Neural cell (in vitro differentiated cells): ENCODE measurements at regions not wholly inside any gene's neighbourhood (a gene's known extent, or its start where the extent isn't known, plus 50 kb on each side); places are given as distances from the start of the nearest gene placed in this dataset.

Experiments
- H2AFZ ChIP-seq: fragments of 200-600, 300-800 bp; sonication (generic), shearing (Covaris generic); 2 replicates; pipeline ENCODE4 v1.6.0; 2014; ENCODE audit warnings: low read depth, mild to moderate bottlenecking, antibody characterized with exemption, low read length, moderate library complexity
- H3F3A ChIP-seq: fragments of 200-600 bp; shearing (Covaris generic); 2 replicates; pipeline ENCODE4 v1.6.1; 2016; ENCODE audit warnings: mild to moderate bottlenecking, moderate library complexity, mixed read lengths, antibody characterized with exemption, low read length; ENCODE audit not compliant: insufficient read depth, poor library complexity, severe bottlenecking
- H3K27ac ChIP-seq: fragments of 200-600, 300-800 bp; sonication (generic), shearing (Covaris generic); 2 replicates; pipeline ENCODE4 v1.5.1; 2014; ENCODE audit warnings: mild to moderate bottlenecking, low read length, moderate library complexity
- H3K27me3 ChIP-seq: fragments of 300-800, 200-600 bp; sonication (generic), shearing (Covaris generic); 2 replicates; pipeline ENCODE4 v1.6.0; 2014; ENCODE audit warnings: mild to moderate bottlenecking, low read depth, low read length, moderate library complexity; ENCODE audit not compliant: insufficient read depth
- H3K36me3 ChIP-seq: fragments of 300-800, 200-600 bp; sonication (generic), shearing (Covaris generic); 2 replicates; pipeline ENCODE4 v1.5.1; 2014; ENCODE audit warnings: mild to moderate bottlenecking, antibody characterized with exemption, low read length, moderate library complexity; ENCODE audit not compliant: insufficient read depth
- H3K4me2 ChIP-seq: fragments of 300-800, 200-600 bp; sonication (generic), shearing (Covaris generic); 2 replicates; pipeline ENCODE4 v1.6.0; 2014; ENCODE audit warnings: mild to moderate bottlenecking, low read length
- H3K4me3 ChIP-seq: fragments of 300-800, 200-600 bp; sonication (generic), shearing (Covaris generic); 2 replicates; pipeline ENCODE4 v1.5.1; 2014; ENCODE audit warnings: mild to moderate bottlenecking, low read length, moderate library complexity
- H3K79me2 ChIP-seq: fragments of 200-600 bp; shearing (Covaris generic); replicated peaks from 2 replicates; pipeline ENCODE4 v1.6.0; 2014; ENCODE audit warnings: mild to moderate bottlenecking, low read length, moderate library complexity; ENCODE audit not compliant: insufficient read depth
- H3K9ac ChIP-seq: fragments of 300-800, 200-600 bp; sonication (generic), shearing (Covaris generic); 2 replicates; pipeline ENCODE4 v1.6.1; 2016; ENCODE audit warnings: mild to moderate bottlenecking, low read length, mixed read lengths
- H3K9me2 ChIP-seq: fragments of 200-600 bp; shearing (Covaris generic); 2 replicates; pipeline ENCODE4 v1.6.1; 2016; ENCODE audit warnings: mild to moderate bottlenecking, low read length, mixed read lengths; ENCODE audit not compliant: insufficient read depth
- H3K9me3 ChIP-seq: fragments of 200-600, 300-800 bp; sonication (generic), shearing (Covaris generic); 2 replicates; pipeline ENCODE4 v1.6.1; 2016; ENCODE audit warnings: mild to moderate bottlenecking, mixed run types, low read length, moderate library complexity, mixed read lengths
- H4K20me1 ChIP-seq: fragments of 200-600 bp; shearing (Covaris generic); 2 replicates; pipeline ENCODE4 v1.6.1; 2016; ENCODE audit warnings: mild to moderate bottlenecking, mixed run types; ENCODE audit not compliant: insufficient read depth
- CTCF ChIP-seq: fragments of 450-650 bp; IDR thresholded peaks from 2 replicates; pipeline ENCODE4 v1.5.1; 2014; ENCODE audit warnings: antibody characterized with exemption, mild to moderate bottlenecking, moderate library complexity; ENCODE audit not compliant: poor library complexity, severe bottlenecking
- EP300 ChIP-seq: fragments of 450-650 bp; conservative IDR thresholded peaks from 2 replicates; pipeline ENCODE4 v1.6.1; 2014; ENCODE audit warnings: antibody characterized with exemption, mild to moderate bottlenecking, moderate library complexity; ENCODE audit not compliant: poor library complexity, severe bottlenecking
- EZH2 ChIP-seq: fragments of 200-600, 300-800 bp; shearing (Covaris generic), sonication (generic); IDR thresholded peaks from 2 replicates; pipeline ENCODE4 v1.6.1; 2014; ENCODE audit warnings: antibody characterized with exemption, low read length, borderline replicate concordance, mild to moderate bottlenecking; ENCODE audit not compliant: insufficient read depth, poor library complexity, severe bottlenecking
- MXI1 ChIP-seq: fragments of 450-650 bp; conservative IDR thresholded peaks from 2 replicates; pipeline ENCODE4 v1.6.1; 2014; ENCODE audit warnings: antibody characterized with exemption, mild to moderate bottlenecking; ENCODE audit not compliant: poor library complexity, severe bottlenecking
- POLR2AphosphoS5 ChIP-seq: IDR thresholded peaks from 2 replicates; pipeline ENCODE4 v1.6.1; 2012
- RAD21 ChIP-seq: fragments of 450-650 bp; conservative IDR thresholded peaks from 2 replicates; pipeline ENCODE4 v1.6.1; 2014; ENCODE audit warnings: antibody characterized with exemption, mild to moderate bottlenecking, moderate library complexity
- REST ChIP-seq: IDR thresholded peaks from 2 replicates; pipeline ENCODE4 v1.6.1; 2012; ENCODE audit warnings: borderline replicate concordance
- SMC3 ChIP-seq: fragments of 450-650 bp; conservative IDR thresholded peaks from 2 replicates; pipeline ENCODE4 v1.6.1; 2014; ENCODE audit warnings: antibody characterized with exemption, mild to moderate bottlenecking, moderate library complexity; ENCODE audit not compliant: poor library complexity
- TAF1 ChIP-seq: IDR thresholded peaks from 2 replicates; pipeline ENCODE4 v1.6.1; 2012; ENCODE audit warnings: low read depth

GRCh38 chrX:13232484-13232883 is 87.4 kb downstream of the ATXN3L start:
- Histone ChIP-seq H3K36me3 (no peaks in the 10 kb centered on the region), H3K4me3 (peak overlapping the region; percentile 47), H3K27me3 (no peaks in the 10 kb centered on the region), H3K9me3 (no peaks in the 10 kb centered on the region), H3K27ac (peak overlapping the region; percentile 96), H3K9me2 (no peaks in the 10 kb centered on the region), H4K20me1 (no peaks in the 10 kb centered on the region), H3K4me2 (peak overlapping the region; percentile 44), H3K79me2 (no peaks in the 10 kb centered on the region), H3F3A (no peaks in the 10 kb centered on the region), H3K9ac (peak overlapping the region; percentile 59), H2AFZ (no peak overlapping the region)
- TF ChIP-seq TAF1 (no peak), REST (no peak), RAD21 (no peak), EZH2 (no peak), CTCF (no peak), EP300 (no peak), MXI1 (no peak), POLR2AphosphoS5 (no peak), SMC3 (no peak)

- H4K20me1 ChIP-seq = no peaks in the 10 kb centered on the region
- no peaks in the 10 kb centered on the region for H3K36me3 ChIP-seq
- no peaks in the 10 kb centered on the region for H3F3A ChIP-seq
- H3K9ac ChIP-seq = no peak overlapping the region
- no peak for TF ChIP-seq CTCF
- no peak overlapping the region for H3K4me2 ChIP-seq
- H3K27me3 ChIP-seq = no peaks in the 10 kb centered on the region
- no peaks in the 10 kb centered on the region for H3K9me3 ChIP-seq
- no peak overlapping the region for H2AFZ ChIP-seq
- no peaks in the 10 kb centered on the region for H3K9me2 ChIP-seq
- H3K79me2 ChIP-seq = no peaks in the 10 kb centered on the region
- H3K27ac ChIP-seq = no peak overlapping the region
- H3K4me3 ChIP-seq = no peak overlapping the region
Observed at GRCh38 chrX:13226214-13226613, 93.6 kb downstream of the ATXN3L start.
